K562 (cell line): ENCODE measurements at regions not wholly inside any gene's neighbourhood (a gene's known extent, or its start where the extent isn't known, plus 50 kb on each side); places are given as distances from the start of the nearest gene placed in this dataset.

Experiments
- ATAC-seq: fragments of 200-7000 bp; cut with Tn5 transposase; 3 replicates; pipeline ENCODE4 v1.9.1; 2020; ENCODE audit warnings: moderate library complexity
- BruUV-seq: library from RNA; stranded (reverse); fragments of 400-500 nt; replicated peaks from 2 replicates; lab custom pipeline; 2021; lab: Mats Ljungman, UMichigan
- CTCF ChIA-PET: fragments of 300-600 bp; formaldehyde crosslinking; extraction: SDS; loops from one replicate; lab custom pipeline; 2021; ENCODE audit warnings: low intra/inter-chr PET ratio; lab: Yijun Ruan, JAX
- POLR2A ChIA-PET: fragments of 300-600, 350-650 bp; sonication (Branson Sonifier 250); formaldehyde crosslinking; extraction: SDS; loops from one replicate; lab custom pipeline; 2021; ENCODE audit warnings: antibody characterized with exemption, inconsistent platforms; lab: Yijun Ruan, JAX
- DNase-seq, 4 experiments: peaks; one replicate each; pipeline versions ENCODE4 v3.0.0 to v3.0.0-alpha.2; 2011 to 2018; ENCODE audit warnings: low spot score in 3 of 4, mixed read lengths in 3 of 4; ENCODE audit errors: extremely low read depth in 1 of 4
- FAIRE-seq: peaks from 2 replicates; lab custom pipeline; 2011; peaks lifted over from hg19 to GRCh38; lab: Jason Lieb, UNC
- H2AFZ ChIP-seq: 2 replicates; pipeline ENCODE4 v1.6.0; 2011; ENCODE audit warnings: low read depth, low read length, control low read depth, inconsistent platforms
- H3K27ac ChIP-seq: fragments of 200-600 bp; 3 replicates; pipeline ENCODE4 v1.8.0; 2011; ENCODE audit warnings: low read depth, mild to moderate bottlenecking, control low read depth, inconsistent platforms, low read length, moderate library complexity, mixed read lengths; ENCODE audit errors: extremely low read depth
- H3K27me3 ChIP-seq, 2 experiments: fragments of 300-600 bp in 1 of 2; 2 replicates in 1 of 2; 3 replicates in 1 of 2; pipeline versions ENCODE4 v1.6.0 to v1.8.0; 2011; ENCODE audit warnings: inconsistent platforms in 2 of 2, low read length in 2 of 2, mild to moderate bottlenecking in 1 of 2, mixed read lengths in 1 of 2, moderate library complexity in 1 of 2; ENCODE audit not compliant: control insufficient read depth in 2 of 2, insufficient read depth in 2 of 2
- H3K36me3 ChIP-seq: fragments of 300-600 bp; 3 replicates; pipeline ENCODE4 v1.8.0; 2011; ENCODE audit warnings: mild to moderate bottlenecking, low read length, inconsistent platforms; ENCODE audit not compliant: control insufficient read depth, insufficient read depth
- H3K4me1 ChIP-seq, 2 experiments: fragments of 200-600 bp in 1 of 2; replicated peaks in 1 of 2; 2 replicates in 1 of 2; 3 replicates in 1 of 2; pipeline versions ENCODE4 v1.5.1 to v1.8.0; 2011; ENCODE audit warnings: inconsistent platforms in 2 of 2, low read length in 2 of 2, mild to moderate bottlenecking in 1 of 2, mixed read lengths in 1 of 2, moderate library complexity in 1 of 2; ENCODE audit not compliant: control insufficient read depth in 2 of 2, insufficient read depth in 2 of 2
- H3K4me2 ChIP-seq: 2 replicates; pipeline ENCODE4 v1.6.1; 2011; ENCODE audit warnings: low read length, control low read depth, inconsistent platforms, mixed read lengths; ENCODE audit not compliant: insufficient read depth
- H3K4me3 ChIP-seq: fragments of 200-600 bp; sonication (generic), shearing (Covaris generic); 2 replicates; pipeline ENCODE4 v1.5.1; 2016; ENCODE audit warnings: control low read depth, inconsistent platforms
- H3K79me2 ChIP-seq: fragments of 200-600 bp; 3 replicates; pipeline ENCODE4 v1.8.0; 2011; ENCODE audit warnings: low read length, inconsistent platforms; ENCODE audit not compliant: control insufficient read depth, insufficient read depth
- H3K9ac ChIP-seq, 2 experiments: 2 replicates each; pipeline versions ENCODE4 v1.6.0 to v1.6.1; 2011; ENCODE audit warnings: low read depth in 2 of 2, low read length in 2 of 2, control low read depth in 1 of 2, inconsistent platforms in 1 of 2, mild to moderate bottlenecking in 1 of 2, mixed read lengths in 1 of 2; ENCODE audit not compliant: insufficient read depth in 1 of 2
- H3K9me1 ChIP-seq: one replicate; pipeline ENCODE4 v1.6.0; 2011; ENCODE audit warnings: inconsistent platforms, mild to moderate bottlenecking, low read length, moderate library complexity; ENCODE audit not compliant: control insufficient read depth, insufficient read depth
- H3K9me3 ChIP-seq: replicated peaks from 2 replicates; pipeline ENCODE4 v1.5.1; 2011; ENCODE audit warnings: low read depth, low read length, inconsistent platforms; ENCODE audit not compliant: control insufficient read depth, insufficient read depth
- H4K20me1 ChIP-seq: replicated peaks from 2 replicates; pipeline ENCODE4 v1.6.1; 2011; ENCODE audit warnings: low read length, inconsistent platforms, mixed read lengths; ENCODE audit not compliant: control insufficient read depth, insufficient read depth
- DDX20 ChIP-seq: fragments of 450-650 bp; IDR thresholded peaks from 2 replicates; pipeline ENCODE4 v1.6.1; 2016; ENCODE audit warnings: missing genetic modification characterization, low read depth, mild to moderate bottlenecking, missing compliant biosample characterization, moderate library complexity
- ETS1 ChIP-seq: conservative IDR thresholded peaks from 2 replicates; pipeline ENCODE4 v1.6.1; 2011; ENCODE audit warnings: low read depth, mild to moderate bottlenecking, low read length; ENCODE audit not compliant: control insufficient read depth
- FOXA3 ChIP-seq, 2 experiments: fragments of 450-650 bp in 1 of 2; sonication (generic) in 1 of 2; formaldehyde crosslinking; IDR thresholded peaks in 1 of 2; conservative IDR thresholded peaks in 1 of 2; 2 replicates each; pipeline versions ENCODE4 v1.4.0 to v1.8.0; 2020 to 2022; ENCODE audit warnings: mild to moderate bottlenecking in 2 of 2, missing genetic modification reagents in 1 of 2
- HEY1 ChIP-seq: fragments of 250-450 bp; sonication (Bioruptor Pico); IDR thresholded peaks from 2 replicates; pipeline ENCODE4 v1.5.0; 2020; ENCODE audit warnings: mild to moderate bottlenecking, moderate library complexity, borderline replicate concordance
- MAFG ChIP-seq: fragments of 450-650 bp; conservative IDR thresholded peaks from 2 replicates; pipeline ENCODE4 v1.6.1; 2016; ENCODE audit warnings: missing genetic modification characterization, missing compliant biosample characterization
- NR4A1 ChIP-seq, 2 experiments: fragments of 250-450 bp in 1 of 2; fragments of 450-650 bp in 1 of 2; sonication (Bioruptor Pico) in 1 of 2; IDR thresholded peaks; 2 replicates each; pipeline versions ENCODE4 v1.4.0 to v1.6.1; 2016 to 2020; ENCODE audit warnings: mild to moderate bottlenecking in 2 of 2, missing compliant biosample characterization in 1 of 2, missing genetic modification characterization in 1 of 2, moderate library complexity in 1 of 2
- POU5F1 ChIP-seq: fragments of 150-350 bp; IDR thresholded peaks from 2 replicates; pipeline ENCODE4 v1.6.1; 2014; ENCODE audit warnings: borderline replicate concordance, low read length, low read depth, mild to moderate bottlenecking; ENCODE audit not compliant: partially characterized antibody
- TCFL5 ChIP-seq: fragments of 250-450 bp; sonication (Bioruptor Pico); conservative IDR thresholded peaks from 2 replicates; pipeline ENCODE4 v1.6.1; 2021; ENCODE audit warnings: mild to moderate bottlenecking, moderate library complexity, matching md5 sums
- XRCC3 ChIP-seq: fragments of 450-650 bp; IDR thresholded peaks from 2 replicates; pipeline ENCODE4 v1.6.1; 2017; ENCODE audit warnings: mild to moderate bottlenecking, moderate library complexity
- ZBTB11 ChIP-seq, 3 experiments: fragments of 200-800 bp in 1 of 3; fragments of 250-450 bp in 1 of 3; fragments of 450-650 bp in 1 of 3; sonication (Bioruptor Pico) in 1 of 3; sonication (Bioruptor generic) in 1 of 3; formaldehyde crosslinking in 1 of 3; IDR thresholded peaks; 2 replicates each; pipeline versions ENCODE4 v1.6.1 to v1.8.0; 2016 to 2022; ENCODE audit warnings: mild to moderate bottlenecking in 2 of 3, missing genetic modification characterization in 2 of 3, missing compliant biosample characterization in 1 of 3, moderate library complexity in 1 of 3
- ZBTB2 ChIP-seq: fragments of 450-650 bp; IDR thresholded peaks from 2 replicates; pipeline ENCODE4 v1.6.1; 2016; ENCODE audit warnings: antibody characterized with exemption
- ZBTB8A ChIP-seq: fragments of 450-650 bp; IDR thresholded peaks from 2 replicates; pipeline ENCODE4 v1.6.1; 2018; ENCODE audit warnings: mild to moderate bottlenecking, moderate library complexity; ENCODE audit not compliant: partially characterized antibody
- ZNF140 ChIP-seq: fragments of 250-450 bp; sonication (Bioruptor Pico); IDR thresholded peaks from 2 replicates; pipeline ENCODE4 v1.8.0; 2021; ENCODE audit warnings: moderate library complexity, mild to moderate bottlenecking, inconsistent platforms
- ZNF24 ChIP-seq: fragments of 450-650 bp; IDR thresholded peaks from 2 replicates; pipeline ENCODE4 v1.6.1; 2016
- WGBS: fragments of 100-300 bp; shearing (Covaris generic); methylation state at CpG from one replicate; pipeline ENCODE4 v1.1.6; 2016; ENCODE audit warnings: low coverage, mixed read lengths; ENCODE audit not compliant: insufficient coverage; ENCODE audit errors: missing lambda C conversion rate; 5-methylcytosine and 5-hydroxymethylcytosine counted together
- in situ Hi-C: fragments of 300-500 bp; cut with MboI; formaldehyde crosslinking; loops from 4 replicates; pipeline ENCODE4 v1.15.0; 2018; ENCODE audit warnings: inconsistent platforms, mixed read lengths
- intact Hi-C: fragments of 100-400 bp; cut with micrococcal nuclease; formaldehyde crosslinking; loops from 2 replicates; pipeline ENCODE4 v1.14.2; 2022

GRCh38 chr11:82458761-82459160 is 274.9 kb downstream of the FAM181B start:
- H3K36me3 ChIP-seq, result no peaks in the 10 kb centered on the region
- no peak overlapping the region for H3K9ac ChIP-seq
- H3K9me1 ChIP-seq, result no peaks in the 10 kb centered on the region
- no peak overlapping the region for H3K4me2 ChIP-seq
- no peak overlapping the region for H3K4me3 ChIP-seq
- DNase-seq (no peak), ATAC-seq (no peak), FAIRE-seq (no peak)
- H3K4me1 ChIP-seq, result no peaks in the 10 kb centered on the region
- intact Hi-C loops, result no loop called here
- POLR2A ChIA-PET, result no interaction called here
- in situ Hi-C loops, result no loop called here
- 0% methylated on average over 3 of the region's 4 CpGs for WGBS
- H3K27me3 ChIP-seq, result no peaks in the 10 kb centered on the region
- no peaks in the 10 kb centered on the region for H3K9me3 ChIP-seq
- H2AFZ ChIP-seq, result no peak overlapping the region
- H3K27ac ChIP-seq, result no peak overlapping the region
- H4K20me1 ChIP-seq, result no peaks in the 10 kb centered on the region
- no peaks in the 10 kb centered on the region for H3K79me2 ChIP-seq
- TF ChIP-seq NR4A1 (CRISPR knock-in tag; IDR thresholded peaks at IDR 0.05) (no peak), NR4A1 (tag; IDR thresholded peaks at IDR 0.05) (no peak), ETS1 (no peak), ZNF24 (no peak), DDX20 (tag) (no peak), TCFL5 (CRISPR knock-in tag) (no peak), XRCC3 (no peak), POU5F1 (no peak), ZBTB2 (no peak), ZBTB11 (CRISPR knock-in tag; IDR thresholded peaks at IDR 0.05) (no peak), MAFG (no peak), ZNF140 (CRISPR knock-in tag) (no peak), ZBTB8A (no peak), FOXA3 (CRISPR knock-in tag; conservative IDR thresholded peaks at IDR 0.05 in 1 of 2, IDR thresholded peaks at IDR 0.05 in 1 of 2) (no peak), HEY1 (CRISPR knock-in tag) (no peak)
- CTCF ChIA-PET, result no interaction called here
- no TSS peak for BruUV-seq
